ENCODE measurements at regions not wholly inside any gene's neighbourhood (a gene's known extent, or its start where the extent isn't known, plus 50 kb on each side); places are given as distances from the start of the nearest gene placed in this dataset.

DNA sequence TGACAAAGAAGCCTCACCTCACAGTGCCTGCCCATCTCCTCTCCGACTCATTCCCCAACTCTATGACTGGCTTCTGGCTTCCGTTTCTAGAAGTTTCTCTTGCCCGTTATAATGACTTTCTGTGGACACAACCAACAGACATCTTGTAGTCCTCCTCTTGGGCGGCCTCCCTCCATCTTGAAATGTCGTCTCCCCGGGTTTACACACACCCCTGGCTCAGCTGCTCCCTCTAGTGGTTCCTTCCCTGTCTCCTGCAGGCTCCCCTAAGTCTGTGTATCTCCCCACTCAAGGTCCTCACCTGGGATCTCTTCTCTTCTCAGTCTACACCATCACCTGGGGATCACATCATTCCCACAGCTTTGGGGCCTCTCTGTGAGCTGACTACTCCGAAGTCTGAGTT lies 123.4 kb upstream of the NEBL start:
- TF ChIP-seq, protein P1, sequence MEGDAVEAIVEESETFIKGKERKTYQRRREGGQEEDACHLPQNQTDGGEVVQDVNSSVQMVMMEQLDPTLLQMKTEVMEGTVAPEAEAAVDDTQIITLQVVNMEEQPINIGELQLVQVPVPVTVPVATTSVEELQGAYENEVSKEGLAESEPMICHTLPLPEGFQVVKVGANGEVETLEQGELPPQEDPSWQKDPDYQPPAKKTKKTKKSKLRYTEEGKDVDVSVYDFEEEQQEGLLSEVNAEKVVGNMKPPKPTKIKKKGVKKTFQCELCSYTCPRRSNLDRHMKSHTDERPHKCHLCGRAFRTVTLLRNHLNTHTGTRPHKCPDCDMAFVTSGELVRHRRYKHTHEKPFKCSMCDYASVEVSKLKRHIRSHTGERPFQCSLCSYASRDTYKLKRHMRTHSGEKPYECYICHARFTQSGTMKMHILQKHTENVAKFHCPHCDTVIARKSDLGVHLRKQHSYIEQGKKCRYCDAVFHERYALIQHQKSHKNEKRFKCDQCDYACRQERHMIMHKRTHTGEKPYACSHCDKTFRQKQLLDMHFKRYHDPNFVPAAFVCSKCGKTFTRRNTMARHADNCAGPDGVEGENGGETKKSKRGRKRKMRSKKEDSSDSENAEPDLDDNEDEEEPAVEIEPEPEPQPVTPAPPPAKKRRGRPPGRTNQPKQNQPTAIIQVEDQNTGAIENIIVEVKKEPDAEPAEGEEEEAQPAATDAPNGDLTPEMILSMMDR (conservative IDR thresholded peaks at IDR 0.05 in 1 of 2, IDR thresholded peaks at IDR 0.05 in 1 of 2; ENCODE audit: extremely low read depth in 1 of 2, insufficient read depth in 1 of 2, low read depth in 1 of 2, low read length in 2 of 2) = peak; percentile 34 to 36
- no peak for TF ChIP-seq EZH2 (IDR thresholded peaks at IDR 0.05; ENCODE audit: borderline replicate concordance, low read length)

Measured in mammary epithelial cell (primary cell).